GM23338 (cell line): ENCODE measurements at regions not wholly inside any gene's neighbourhood (a gene's known extent, or its start where the extent isn't known, plus 50 kb on each side); places are given as distances from the start of the nearest gene placed in this dataset.

ENCODE experiments used
- CREB1 ChIP-seq: fragments of 250-450 bp; sonication (Bioruptor Pico); IDR thresholded peaks from 2 replicates; pipeline ENCODE4 v1.5.0; 2020; ENCODE audit warnings: low read depth, mild to moderate bottlenecking, moderate library complexity
- EZH2 ChIP-seq: fragments of 200-600 bp; sonication (generic); IDR thresholded peaks from one replicate; pipeline ENCODE4 v1.8.0; 2017; ENCODE audit warnings: antibody characterized with exemption, mild to moderate bottlenecking, low read depth; ENCODE audit not compliant: unreplicated experiment
- EZH2phosphoT487 ChIP-seq: fragments of 200-600 bp; sonication (generic); IDR thresholded peaks from one replicate; pipeline ENCODE4 v1.8.1; 2018; ENCODE audit warnings: antibody characterized with exemption; ENCODE audit not compliant: unreplicated experiment
- JUNB ChIP-seq: IDR thresholded peaks from one replicate; pipeline ENCODE4 v1.6.1; 2016; ENCODE audit warnings: antibody characterized with exemption; ENCODE audit not compliant: unreplicated experiment
- POLR2AphosphoS5 ChIP-seq: IDR thresholded peaks from 2 replicates; pipeline ENCODE4 v1.6.1; 2016; ENCODE audit warnings: antibody characterized with exemption, low read depth
- ZNF114 ChIP-seq: fragments of 250-450 bp; sonication (Bioruptor Pico); IDR thresholded peaks from 2 replicates; pipeline ENCODE4 v1.5.0; 2020; ENCODE audit warnings: mild to moderate bottlenecking, moderate library complexity
- ZNF331 ChIP-seq: fragments of 250-450 bp; sonication (Bioruptor Pico); IDR thresholded peaks from 2 replicates; pipeline ENCODE4 v1.5.0; 2020; ENCODE audit warnings: low read depth, mild to moderate bottlenecking, moderate library complexity
- TF ChIP-seq, protein P1 (sequence below), 2 experiments: fragments of 200-600 bp in 1 of 2; sonication (generic) in 1 of 2; conservative IDR thresholded peaks; 2 replicates each; pipeline versions ENCODE4 v1.5.1 to v1.6.1; 2016 to 2017; ENCODE audit warnings: antibody characterized with exemption in 2 of 2, low read depth in 2 of 2, mild to moderate bottlenecking in 2 of 2, moderate library complexity in 1 of 2
- TF ChIP-seq, protein P2 (sequence below): IDR thresholded peaks from 2 replicates; pipeline ENCODE4 v1.6.1; 2016; ENCODE audit warnings: antibody characterized with exemption
- TF ChIP-seq, protein P3 (sequence below): IDR thresholded peaks from one replicate; pipeline ENCODE4 v1.6.1; 2018; ENCODE audit warnings: antibody characterized with exemption; ENCODE audit not compliant: unreplicated experiment

DNA sequence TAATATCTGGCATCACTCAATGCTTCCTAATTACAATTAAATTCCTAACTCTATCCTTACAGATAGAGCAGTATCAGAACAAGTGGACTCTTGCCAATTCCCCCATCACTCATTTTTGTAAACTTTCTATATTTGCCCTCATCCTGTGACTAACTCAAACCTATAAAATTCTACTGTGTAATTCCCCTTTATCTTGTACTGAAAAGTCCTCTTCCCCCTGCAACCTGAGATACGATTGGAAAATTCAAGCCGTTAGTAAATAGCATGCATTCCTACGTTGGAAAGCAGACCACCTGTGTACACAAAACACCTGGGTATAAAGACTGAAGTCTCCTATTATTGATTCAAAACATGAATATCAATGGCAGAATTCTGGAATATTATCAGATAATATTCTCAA lies 70.4 kb upstream of the KCNQ5 start:
- TF ChIP-seq, protein P1, sequence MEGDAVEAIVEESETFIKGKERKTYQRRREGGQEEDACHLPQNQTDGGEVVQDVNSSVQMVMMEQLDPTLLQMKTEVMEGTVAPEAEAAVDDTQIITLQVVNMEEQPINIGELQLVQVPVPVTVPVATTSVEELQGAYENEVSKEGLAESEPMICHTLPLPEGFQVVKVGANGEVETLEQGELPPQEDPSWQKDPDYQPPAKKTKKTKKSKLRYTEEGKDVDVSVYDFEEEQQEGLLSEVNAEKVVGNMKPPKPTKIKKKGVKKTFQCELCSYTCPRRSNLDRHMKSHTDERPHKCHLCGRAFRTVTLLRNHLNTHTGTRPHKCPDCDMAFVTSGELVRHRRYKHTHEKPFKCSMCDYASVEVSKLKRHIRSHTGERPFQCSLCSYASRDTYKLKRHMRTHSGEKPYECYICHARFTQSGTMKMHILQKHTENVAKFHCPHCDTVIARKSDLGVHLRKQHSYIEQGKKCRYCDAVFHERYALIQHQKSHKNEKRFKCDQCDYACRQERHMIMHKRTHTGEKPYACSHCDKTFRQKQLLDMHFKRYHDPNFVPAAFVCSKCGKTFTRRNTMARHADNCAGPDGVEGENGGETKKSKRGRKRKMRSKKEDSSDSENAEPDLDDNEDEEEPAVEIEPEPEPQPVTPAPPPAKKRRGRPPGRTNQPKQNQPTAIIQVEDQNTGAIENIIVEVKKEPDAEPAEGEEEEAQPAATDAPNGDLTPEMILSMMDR (conservative IDR thresholded peaks at IDR 0.05; ENCODE audit: low read depth in 2 of 2), result no peak
- TF ChIP-seq POLR2AphosphoS5, result no peak
- TF ChIP-seq, protein P2, sequence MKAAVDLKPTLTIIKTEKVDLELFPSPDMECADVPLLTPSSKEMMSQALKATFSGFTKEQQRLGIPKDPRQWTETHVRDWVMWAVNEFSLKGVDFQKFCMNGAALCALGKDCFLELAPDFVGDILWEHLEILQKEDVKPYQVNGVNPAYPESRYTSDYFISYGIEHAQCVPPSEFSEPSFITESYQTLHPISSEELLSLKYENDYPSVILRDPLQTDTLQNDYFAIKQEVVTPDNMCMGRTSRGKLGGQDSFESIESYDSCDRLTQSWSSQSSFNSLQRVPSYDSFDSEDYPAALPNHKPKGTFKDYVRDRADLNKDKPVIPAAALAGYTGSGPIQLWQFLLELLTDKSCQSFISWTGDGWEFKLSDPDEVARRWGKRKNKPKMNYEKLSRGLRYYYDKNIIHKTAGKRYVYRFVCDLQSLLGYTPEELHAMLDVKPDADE, result no peak
- TF ChIP-seq ZNF114, result no peak
- TF ChIP-seq EZH2phosphoT487, result no peak
- no peak for TF ChIP-seq EZH2
- TF ChIP-seq, protein P3, sequence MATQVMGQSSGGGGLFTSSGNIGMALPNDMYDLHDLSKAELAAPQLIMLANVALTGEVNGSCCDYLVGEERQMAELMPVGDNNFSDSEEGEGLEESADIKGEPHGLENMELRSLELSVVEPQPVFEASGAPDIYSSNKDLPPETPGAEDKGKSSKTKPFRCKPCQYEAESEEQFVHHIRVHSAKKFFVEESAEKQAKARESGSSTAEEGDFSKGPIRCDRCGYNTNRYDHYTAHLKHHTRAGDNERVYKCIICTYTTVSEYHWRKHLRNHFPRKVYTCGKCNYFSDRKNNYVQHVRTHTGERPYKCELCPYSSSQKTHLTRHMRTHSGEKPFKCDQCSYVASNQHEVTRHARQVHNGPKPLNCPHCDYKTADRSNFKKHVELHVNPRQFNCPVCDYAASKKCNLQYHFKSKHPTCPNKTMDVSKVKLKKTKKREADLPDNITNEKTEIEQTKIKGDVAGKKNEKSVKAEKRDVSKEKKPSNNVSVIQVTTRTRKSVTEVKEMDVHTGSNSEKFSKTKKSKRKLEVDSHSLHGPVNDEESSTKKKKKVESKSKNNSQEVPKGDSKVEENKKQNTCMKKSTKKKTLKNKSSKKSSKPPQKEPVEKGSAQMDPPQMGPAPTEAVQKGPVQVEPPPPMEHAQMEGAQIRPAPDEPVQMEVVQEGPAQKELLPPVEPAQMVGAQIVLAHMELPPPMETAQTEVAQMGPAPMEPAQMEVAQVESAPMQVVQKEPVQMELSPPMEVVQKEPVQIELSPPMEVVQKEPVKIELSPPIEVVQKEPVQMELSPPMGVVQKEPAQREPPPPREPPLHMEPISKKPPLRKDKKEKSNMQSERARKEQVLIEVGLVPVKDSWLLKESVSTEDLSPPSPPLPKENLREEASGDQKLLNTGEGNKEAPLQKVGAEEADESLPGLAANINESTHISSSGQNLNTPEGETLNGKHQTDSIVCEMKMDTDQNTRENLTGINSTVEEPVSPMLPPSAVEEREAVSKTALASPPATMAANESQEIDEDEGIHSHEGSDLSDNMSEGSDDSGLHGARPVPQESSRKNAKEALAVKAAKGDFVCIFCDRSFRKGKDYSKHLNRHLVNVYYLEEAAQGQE, result no peak
- TF ChIP-seq JUNB, result no peak
- no peak for TF ChIP-seq ZNF331 (CRISPR knock-in tag)
- no peak for TF ChIP-seq CREB1 (CRISPR knock-in tag)
